HG03064 (cell line): ENCODE measurements at regions not wholly inside any gene's neighbourhood (a gene's known extent, or its start where the extent isn't known, plus 50 kb on each side); places are given as distances from the start of the nearest gene placed in this dataset.
"Not testable (repeated sequence)": the region's sequence is repeated elsewhere in the genome, so short reads cannot be mapped to it uniquely, and the experiment has no call there.

Source experiments
- ATAC-seq: cut with Tn5 transposase; IDR thresholded peaks from one replicate; pipeline ENCODE4 v1.9.1; 2021; ENCODE audit warnings: low read depth; ENCODE audit not compliant: unreplicated experiment

GRCh38 chr10:121355161-121355560 is 243.1 kb downstream of the FGFR2 start:
- ATAC-seq: no peak

- ATAC-seq: no peak
Observed at GRCh38 chr10:121356183-121356582, 242.1 kb downstream of the FGFR2 start.

- ATAC-seq: no peak
Observed at GRCh38 chr10:121357401-121357800, 240.8 kb downstream of the FGFR2 start.

GRCh38 chr10:121362026-121362425 is 236.2 kb downstream of the FGFR2 start:
- no peak for ATAC-seq

GRCh38 chr10:121365566-121365965 is 232.7 kb downstream of the FGFR2 start:
- no peak for ATAC-seq

- no peak for ATAC-seq
Observed at GRCh38 chr10:121368347-121369025, 229.8 kb downstream of the FGFR2 start.

GRCh38 chr10:121369616-121370015 is 228.6 kb downstream of the FGFR2 start:
- ATAC-seq: no peak

GRCh38 chr10:121371836-121372235 is 226.4 kb downstream of the FGFR2 start:
- no peak for ATAC-seq

GRCh38 chr10:121373411-121373810 is 224.8 kb downstream of the FGFR2 start:
- no peak for ATAC-seq

- no peak for ATAC-seq
Observed at GRCh38 chr10:121374121-121374520, 224.1 kb downstream of the FGFR2 start.

- no peak for ATAC-seq
Observed at GRCh38 chr10:121375172-121375571, 223.1 kb downstream of the FGFR2 start.

GRCh38 chr10:121378251-121378801 is 219.9 kb downstream of the FGFR2 start:
- no peak for ATAC-seq

GRCh38 chr10:121379013-121379412 is 219.2 kb downstream of the FGFR2 start:
- ATAC-seq: no peak

GRCh38 chr10:121380211-121380610 is 218.0 kb downstream of the FGFR2 start:
- ATAC-seq: no peak

GRCh38 chr10:121382029-121382520 is 216.2 kb downstream of the FGFR2 start:
- not testable (repeated sequence) for ATAC-seq

- ATAC-seq: no peak
Observed at GRCh38 chr10:121385136-121385535, 213.1 kb downstream of the FGFR2 start.

- no peak for ATAC-seq
Observed at GRCh38 chr10:121392657-121393056, 205.6 kb downstream of the FGFR2 start.

GRCh38 chr10:121393522-121393921 is 204.7 kb downstream of the FGFR2 start:
- no peak for ATAC-seq

- not testable (repeated sequence) for ATAC-seq
Observed at GRCh38 chr10:121400507-121400906, 197.7 kb downstream of the FGFR2 start.

- ATAC-seq: no peak
Observed at GRCh38 chr10:121403527-121403926, 194.7 kb downstream of the FGFR2 start.

GRCh38 chr10:121404611-121405010 is 193.6 kb downstream of the FGFR2 start:
- no peak for ATAC-seq

- no peak for ATAC-seq
Observed at GRCh38 chr10:121405096-121405495, 193.1 kb downstream of the FGFR2 start.
